Choroid plexus epithelial cell (primary cell): ENCODE measurements at regions not wholly inside any gene's neighbourhood (a gene's known extent, or its start where the extent isn't known, plus 50 kb on each side); places are given as distances from the start of the nearest gene placed in this dataset.

Experiments
- DNase-seq: peaks from one replicate; pipeline ENCODE4 v3.0.0-alpha.2; 2010; ENCODE audit warnings: low read depth
- H3K4me3 ChIP-seq: 2 replicates; pipeline ENCODE4 v1.5.1; 2011; ENCODE audit warnings: low read depth, mild to moderate bottlenecking, control low read depth, low read length, moderate library complexity
- CTCF ChIP-seq: conservative IDR thresholded peaks from 2 replicates; pipeline ENCODE4 v1.5.1; 2011; ENCODE audit warnings: low read depth, mild to moderate bottlenecking, control low read depth, inconsistent platforms, low read length, moderate library complexity

- no peak overlapping the region for H3K4me3 ChIP-seq
- DNase-seq: peak; percentile 28
- no peak for TF ChIP-seq CTCF
Observed at GRCh38 chr15:95937128-95937528, 393.4 kb upstream of the NR2F2 start.

GRCh38 chr15:95940431-95940985 is 390.0 kb upstream of the NR2F2 start:
- H3K4me3 ChIP-seq: peak overlapping the region; percentile 12
- DNase-seq: no peak
- no peak for TF ChIP-seq CTCF

GRCh38 chr15:95944193-95944592 is 386.3 kb upstream of the NR2F2 start:
- DNase-seq: no peak
- no peak for TF ChIP-seq CTCF
- H3K4me3 ChIP-seq: no peak overlapping the region

- DNase-seq: no peak
- TF ChIP-seq CTCF: no peak
- H3K4me3 ChIP-seq: no peak overlapping the region
Observed at GRCh38 chr15:95944661-95945255, 385.7 kb upstream of the NR2F2 start.

- no peak for DNase-seq
- no peak overlapping the region for H3K4me3 ChIP-seq
- TF ChIP-seq CTCF: no peak
Observed at GRCh38 chr15:95946241-95946640, 384.3 kb upstream of the NR2F2 start.

- no peak overlapping the region for H3K4me3 ChIP-seq
- no peak for DNase-seq
- TF ChIP-seq CTCF: no peak
Observed at GRCh38 chr15:95946926-95947325, 383.6 kb upstream of the NR2F2 start.

GRCh38 chr15:95948411-95948810 is 382.1 kb upstream of the NR2F2 start:
- TF ChIP-seq CTCF: no peak
- H3K4me3 ChIP-seq: no peak overlapping the region
- DNase-seq: no peak
